Smooth muscle cell (in vitro differentiated cells): ENCODE measurements at regions not wholly inside any gene's neighbourhood (a gene's known extent, or its start where the extent isn't known, plus 50 kb on each side); places are given as distances from the start of the nearest gene placed in this dataset.

Experiments
- DNase-seq: peaks from one replicate; lab custom pipeline; 2025; ENCODE audit not compliant: unreplicated experiment; lab: John Stamatoyannopoulos, UW
- H2AFZ ChIP-seq: fragments of 200-600 bp; sonication (generic); 2 replicates; pipeline ENCODE4 v1.6.0; 2016; ENCODE audit warnings: antibody characterized with exemption, low read depth, mild to moderate bottlenecking
- H3F3A ChIP-seq: fragments of 200-600 bp; sonication (generic); 2 replicates; pipeline ENCODE4 v1.6.0; 2017; ENCODE audit warnings: antibody characterized with exemption, low read depth
- H3K27ac ChIP-seq: fragments of 200-600 bp; sonication (generic); 2 replicates; pipeline ENCODE4 v1.5.1; 2016; ENCODE audit warnings: low read depth, mild to moderate bottlenecking
- H3K27me3 ChIP-seq: fragments of 200-600 bp; sonication (generic); 2 replicates; pipeline ENCODE4 v1.6.1; 2016; ENCODE audit warnings: low read depth, mild to moderate bottlenecking
- H3K36me3 ChIP-seq: fragments of 200-600 bp; sonication (generic); 2 replicates; pipeline ENCODE4 v1.5.1; 2016; ENCODE audit warnings: low read depth
- H3K4me1 ChIP-seq: fragments of 200-600 bp; sonication (generic); 2 replicates; pipeline ENCODE4 v1.5.1; 2016; ENCODE audit warnings: low read depth
- H3K4me2 ChIP-seq: fragments of 200-600 bp; sonication (generic); 2 replicates; pipeline ENCODE4 v1.6.0; 2016; ENCODE audit warnings: mild to moderate bottlenecking
- H3K4me3 ChIP-seq: fragments of 200-600 bp; sonication (generic); 2 replicates; pipeline ENCODE4 v1.5.1; 2016; ENCODE audit warnings: mild to moderate bottlenecking
- H3K79me2 ChIP-seq: fragments of 200-600 bp; sonication (generic); 2 replicates; pipeline ENCODE4 v1.6.0; 2016; ENCODE audit warnings: low read depth, mild to moderate bottlenecking
- H3K9ac ChIP-seq: fragments of 200-600 bp; sonication (generic); 2 replicates; pipeline ENCODE4 v1.6.0; 2016; ENCODE audit warnings: low read depth
- H3K9me3 ChIP-seq: fragments of 200-600 bp; sonication (generic); replicated peaks from 2 replicates; pipeline ENCODE4 v1.5.1; 2016; ENCODE audit warnings: low read depth
- H4K20me1 ChIP-seq: fragments of 200-600 bp; sonication (generic); 2 replicates; pipeline ENCODE4 v1.6.0; 2016; ENCODE audit warnings: low read depth
- CTCF ChIP-seq: fragments of 200-600 bp; sonication (generic); IDR thresholded peaks from 2 replicates; pipeline ENCODE4 v1.5.1; 2017; ENCODE audit warnings: borderline replicate concordance, mild to moderate bottlenecking, antibody characterized with exemption; ENCODE audit not compliant: insufficient read depth, poor library complexity, severe bottlenecking
- WGBS: methylation state at CpG from one replicate; pipeline ENCODE4 v1.1.7; 2016; ENCODE audit warnings: low lambda C conversion rate; 5-methylcytosine and 5-hydroxymethylcytosine counted together

- WGBS, result 97% methylated on average over 4 of the region's 4 CpGs
- Histone ChIP-seq H3K27ac (no peak overlapping the region), H3K9me3 (no peaks in the 10 kb centered on the region), H4K20me1 (no peaks in the 10 kb centered on the region), H2AFZ (no peak overlapping the region), H3K4me2 (no peak overlapping the region), H3K36me3 (no peaks in the 10 kb centered on the region), H3K4me1 (peaks cover 6% of the 10 kb centered on the region), H3K79me2 (no peaks in the 10 kb centered on the region), H3K27me3 (no peaks in the 10 kb centered on the region), H3F3A (no peaks in the 10 kb centered on the region), H3K9ac (no peak overlapping the region), H3K4me3 (no peak overlapping the region)
- TF ChIP-seq CTCF, result no peak
- DNase-seq, result no peak
These were observed 207.0 kb upstream of the SLC30A5 start for GRCh38 chr5:68886814-68887213.

- Histone ChIP-seq H4K20me1 (no peaks in the 10 kb centered on the region), H3K27me3 (no peaks in the 10 kb centered on the region), H3K4me3 (no peak overlapping the region), H3K79me2 (no peaks in the 10 kb centered on the region), H3F3A (no peaks in the 10 kb centered on the region), H3K4me1 (no peaks in the 10 kb centered on the region), H3K27ac (no peak overlapping the region), H3K9ac (no peak overlapping the region), H2AFZ (no peak overlapping the region), H3K9me3 (no peaks in the 10 kb centered on the region), H3K36me3 (no peaks in the 10 kb centered on the region), H3K4me2 (no peak overlapping the region)
- WGBS, result 82% methylated on average over 2 of the region's 2 CpGs
- no peak for TF ChIP-seq CTCF
- no peak for DNase-seq
These were observed 202.1 kb upstream of the SLC30A5 start for GRCh38 chr5:68891718-68892117.

GRCh38 chr5:68894673-68895072 is 199.1 kb upstream of the SLC30A5 start:
- H3K9me3 ChIP-seq, result no peaks in the 10 kb centered on the region
- H3F3A ChIP-seq, result peaks cover 12% of the 10 kb centered on the region
- no peak overlapping the region for H2AFZ ChIP-seq
- peaks cover 4% of the 10 kb centered on the region for H3K4me1 ChIP-seq
- H3K27ac ChIP-seq, result no peak overlapping the region
- TF ChIP-seq CTCF, result no peak
- H3K36me3 ChIP-seq, result no peaks in the 10 kb centered on the region
- H3K79me2 ChIP-seq, result no peaks in the 10 kb centered on the region
- no peak overlapping the region for H3K9ac ChIP-seq
- no peak overlapping the region for H3K4me2 ChIP-seq
- no peak for DNase-seq
- H3K4me3 ChIP-seq, result no peak overlapping the region
- H4K20me1 ChIP-seq, result no peaks in the 10 kb centered on the region
- no peaks in the 10 kb centered on the region for H3K27me3 ChIP-seq
- 49% methylated on average over 3 of the region's 3 CpGs for WGBS

GRCh38 chr5:68898951-68899471 is 194.8 kb upstream of the SLC30A5 start:
- peaks cover 9% of the 10 kb centered on the region for H3K4me1 ChIP-seq
- no peaks in the 10 kb centered on the region for H3K79me2 ChIP-seq
- no peak for TF ChIP-seq CTCF
- H2AFZ ChIP-seq, result peak overlapping the region; percentile 42
- no peak overlapping the region for H3K4me3 ChIP-seq
- H3K27ac ChIP-seq, result peak overlapping the region; percentile 78
- no peaks in the 10 kb centered on the region for H3K27me3 ChIP-seq
- peak overlapping the region; percentile 27 for H3K4me2 ChIP-seq
- no peaks in the 10 kb centered on the region for H3K36me3 ChIP-seq
- no peak for DNase-seq
- H3F3A ChIP-seq, result peaks cover 12% of the 10 kb centered on the region
- H3K9ac ChIP-seq, result no peak overlapping the region
- H3K9me3 ChIP-seq, result no peaks in the 10 kb centered on the region
- 9% methylated on average over 4 of the region's 4 CpGs for WGBS
- H4K20me1 ChIP-seq, result no peaks in the 10 kb centered on the region
